ENCODE measurements at regions not wholly inside any gene's neighbourhood (a gene's known extent, or its start where the extent isn't known, plus 50 kb on each side); places are given as distances from the start of the nearest gene placed in this dataset.
"Not testable (repeated sequence)": the region's sequence is repeated elsewhere in the genome, so short reads cannot be mapped to it uniquely, and the experiment has no call there.

DNA sequence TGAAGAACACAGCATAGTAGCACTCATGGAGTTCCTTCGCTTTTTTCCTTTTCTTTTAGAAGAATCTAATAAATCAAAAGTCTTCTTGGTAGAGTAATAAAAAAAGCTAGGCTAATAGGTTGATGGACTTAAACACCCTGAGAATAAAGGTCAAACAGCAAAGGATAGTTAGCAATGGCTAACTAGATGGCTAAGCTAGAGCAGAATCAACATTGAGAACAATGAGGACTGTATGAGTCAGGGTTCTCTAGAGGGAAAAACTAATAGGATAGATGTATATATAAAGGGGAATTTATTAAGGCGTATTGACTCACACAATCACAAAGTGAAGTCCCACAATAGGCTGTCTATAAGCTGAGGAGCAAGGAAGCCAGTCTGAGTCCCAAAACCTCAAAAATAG, 550.9 kb downstream of the GLUD2 start:
- H3K4me1 ChIP-seq (ENCODE audit: control insufficient read depth, insufficient read depth, low read length), result no peaks in the 10 kb centered on the region
- no peaks in the 10 kb centered on the region for H3K9me3 ChIP-seq (ENCODE audit: control insufficient read depth, insufficient read depth, low read length)
- no peaks in the 10 kb centered on the region for H3K27me3 ChIP-seq (ENCODE audit: control insufficient read depth, insufficient read depth, low read length)
- no peak overlapping the region for H3K9ac ChIP-seq (ENCODE audit: low read depth, low read length)
- H3K36me3 ChIP-seq (ENCODE audit: control insufficient read depth, insufficient read depth, low read length), result no peaks in the 10 kb centered on the region
- H3K4me3 ChIP-seq (ENCODE audit: low read depth, low read length), result no peak overlapping the region

DNA sequence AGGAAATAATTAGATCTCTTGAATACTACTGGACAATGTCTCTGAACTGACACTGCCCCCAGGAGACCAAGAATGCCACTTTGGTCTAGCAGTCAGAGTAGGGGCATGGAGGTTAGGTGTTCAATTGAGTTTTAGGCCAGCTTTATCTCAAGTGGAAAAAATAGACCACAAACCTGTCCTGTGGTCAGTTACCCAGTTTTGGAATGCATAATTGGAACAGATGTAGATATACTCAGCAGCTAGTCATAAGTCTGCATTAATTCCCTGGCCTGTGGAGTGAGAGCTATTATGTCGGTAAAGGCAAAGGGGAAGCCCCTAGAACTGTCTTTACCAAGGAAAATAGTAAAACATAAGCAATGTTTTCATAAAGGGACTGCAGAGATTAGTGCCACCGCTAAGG, 587.7 kb downstream of the GLUD2 start:
- Histone ChIP-seq H3K9me3 (ENCODE audit: control insufficient read depth, insufficient read depth, low read length) (no peaks in the 10 kb centered on the region), H3K36me3 (ENCODE audit: control insufficient read depth, insufficient read depth, low read length) (no peaks in the 10 kb centered on the region), H3K4me1 (ENCODE audit: control insufficient read depth, insufficient read depth, low read length) (no peaks in the 10 kb centered on the region), H3K9ac (ENCODE audit: low read depth, low read length) (no peak overlapping the region), H3K27me3 (ENCODE audit: control insufficient read depth, insufficient read depth, low read length) (no peaks in the 10 kb centered on the region), H3K4me3 (ENCODE audit: low read depth, low read length) (no peak overlapping the region)

DNA sequence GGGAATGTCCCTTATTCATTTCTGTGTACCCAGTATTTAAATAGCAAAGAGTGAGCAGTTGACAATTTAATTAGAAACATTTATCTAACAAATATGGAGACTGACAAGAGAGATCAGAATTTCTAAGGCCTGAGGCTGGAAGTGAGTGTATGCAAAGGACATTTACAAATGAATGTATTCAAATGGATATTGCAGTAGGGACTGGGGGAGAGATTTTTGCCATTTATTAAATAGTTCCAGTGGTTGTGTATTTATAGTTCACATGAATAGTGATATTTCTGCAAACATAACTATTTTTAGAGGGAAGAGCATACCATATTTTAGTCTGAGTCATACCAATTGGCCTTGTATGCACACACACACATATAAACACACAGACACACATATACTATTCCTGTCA, 592.4 kb downstream of the GLUD2 start:
- H3K4me3 ChIP-seq (ENCODE audit: low read depth, low read length), result no peak overlapping the region

DNA sequence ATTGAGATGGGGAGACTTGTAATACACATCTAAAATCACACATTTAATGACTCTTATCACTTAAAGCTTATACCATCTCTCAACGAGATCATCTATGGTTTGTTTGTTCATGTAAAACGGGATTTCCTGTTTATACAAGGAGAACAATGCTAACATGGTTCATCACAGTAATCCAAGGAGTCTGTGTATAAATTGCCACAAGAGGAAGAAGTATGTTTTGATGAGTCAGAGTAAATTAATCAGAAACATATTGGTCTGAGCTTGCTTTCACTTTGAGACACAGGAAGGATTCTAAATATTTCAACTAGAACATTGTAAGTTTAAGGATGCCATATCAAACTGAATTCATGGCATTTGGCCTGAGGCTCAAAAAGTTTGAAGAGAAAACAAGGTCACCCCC, 594.1 kb downstream of the GLUD2 start:
- Histone ChIP-seq H3K4me1 (ENCODE audit: control insufficient read depth, insufficient read depth, low read length) (peaks cover 3% of the 10 kb centered on the region), H3K36me3 (ENCODE audit: control insufficient read depth, insufficient read depth, low read length) (no peaks in the 10 kb centered on the region), H3K4me3 (ENCODE audit: low read depth, low read length) (no peak overlapping the region), H3K9me3 (ENCODE audit: control insufficient read depth, insufficient read depth, low read length) (no peaks in the 10 kb centered on the region), H3K9ac (ENCODE audit: low read depth, low read length) (no peak overlapping the region), H3K27me3 (ENCODE audit: control insufficient read depth, insufficient read depth, low read length) (no peaks in the 10 kb centered on the region)

More for the DNA sequence above, 592.4 kb downstream of the GLUD2 start:
- no peak overlapping the region for H3K9ac ChIP-seq (ENCODE audit: low read depth, low read length)
- peaks cover 3% of the 10 kb centered on the region for H3K4me1 ChIP-seq (ENCODE audit: control insufficient read depth, insufficient read depth, low read length)
- no peaks in the 10 kb centered on the region for H3K27me3 ChIP-seq (ENCODE audit: control insufficient read depth, insufficient read depth, low read length)
- H3K36me3 ChIP-seq (ENCODE audit: control insufficient read depth, insufficient read depth, low read length), result no peaks in the 10 kb centered on the region
- H3K9me3 ChIP-seq (ENCODE audit: control insufficient read depth, insufficient read depth, low read length), result no peaks in the 10 kb centered on the region

DNA sequence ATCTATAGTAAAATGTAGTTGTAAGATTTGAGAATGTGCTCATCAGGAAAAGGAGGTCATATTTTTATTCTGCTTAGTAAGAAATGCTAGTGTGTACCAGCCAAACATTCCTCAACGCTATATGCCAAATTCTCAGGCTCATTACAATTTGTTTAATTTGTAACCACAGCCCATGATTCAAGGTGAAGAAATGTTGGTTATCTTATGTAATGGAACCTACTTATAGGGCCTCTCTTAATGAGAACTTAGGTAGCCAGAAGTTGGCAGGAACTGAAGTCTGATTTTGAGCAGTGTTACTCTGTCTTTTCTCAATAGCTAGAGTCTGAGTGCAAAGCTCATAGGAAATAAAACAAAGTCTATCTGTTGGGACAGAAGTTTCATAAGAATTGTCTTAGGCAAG, 595.0 kb downstream of the GLUD2 start:
- H3K27me3 ChIP-seq (ENCODE audit: control insufficient read depth, insufficient read depth, low read length), result no peaks in the 10 kb centered on the region
- H3K9me3 ChIP-seq (ENCODE audit: control insufficient read depth, insufficient read depth, low read length), result no peaks in the 10 kb centered on the region
- H3K4me3 ChIP-seq (ENCODE audit: low read depth, low read length), result no peak overlapping the region
- H3K9ac ChIP-seq (ENCODE audit: low read depth, low read length), result no peak overlapping the region
- peaks cover 3% of the 10 kb centered on the region for H3K4me1 ChIP-seq (ENCODE audit: control insufficient read depth, insufficient read depth, low read length)
- no peaks in the 10 kb centered on the region for H3K36me3 ChIP-seq (ENCODE audit: control insufficient read depth, insufficient read depth, low read length)

DNA sequence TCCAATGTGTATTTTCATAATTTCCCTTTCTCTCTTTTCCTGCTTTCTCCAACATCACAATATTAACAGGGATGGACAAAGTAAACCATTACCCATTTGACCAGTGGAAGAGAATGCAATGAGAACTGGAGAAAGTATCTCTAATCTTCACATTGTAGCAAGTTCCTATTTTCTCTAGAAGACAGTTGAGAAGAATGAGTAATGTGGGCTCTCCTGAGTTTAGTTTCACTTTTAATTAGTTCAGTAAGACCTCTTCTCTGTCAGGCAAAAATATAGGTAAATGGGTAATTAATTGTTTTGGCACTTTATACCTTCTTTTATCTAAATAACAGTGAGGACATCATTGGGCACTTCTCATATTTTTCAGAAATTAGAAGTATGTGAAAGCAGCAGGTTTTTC, 602.0 kb downstream of the GLUD2 start:
- Histone ChIP-seq H3K27me3 (ENCODE audit: control insufficient read depth, insufficient read depth, low read length) (no peaks in the 10 kb centered on the region), H3K4me3 (ENCODE audit: low read depth, low read length) (no peak overlapping the region), H3K9ac (ENCODE audit: low read depth, low read length) (no peak overlapping the region), H3K4me1 (ENCODE audit: control insufficient read depth, insufficient read depth, low read length) (no peaks in the 10 kb centered on the region), H3K36me3 (ENCODE audit: control insufficient read depth, insufficient read depth, low read length) (no peaks in the 10 kb centered on the region), H3K9me3 (ENCODE audit: control insufficient read depth, insufficient read depth, low read length) (no peaks in the 10 kb centered on the region)

DNA sequence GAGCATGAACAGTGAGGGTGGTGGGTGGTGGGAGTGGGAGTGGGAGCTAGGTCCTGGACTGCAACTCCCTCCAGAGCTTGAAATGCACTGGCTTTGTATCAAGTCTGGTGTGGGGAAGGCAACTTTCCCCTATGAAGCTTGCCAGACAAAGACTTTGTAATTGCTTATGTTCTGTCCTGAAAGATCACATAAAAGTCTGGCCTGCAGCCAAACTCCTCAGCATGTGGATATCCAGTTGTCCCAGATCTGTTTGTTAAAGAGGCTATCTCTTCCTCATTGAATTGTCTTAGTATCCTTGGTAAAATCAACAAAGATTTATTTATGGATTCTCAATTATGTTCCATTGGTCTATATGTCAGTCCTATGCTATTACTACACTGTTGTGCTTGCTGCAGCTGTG, 607.9 kb downstream of the GLUD2 start:
- Histone ChIP-seq H3K9ac (ENCODE audit: low read depth, low read length) (no peak overlapping the region), H3K27me3 (ENCODE audit: control insufficient read depth, insufficient read depth, low read length) (no peaks in the 10 kb centered on the region), H3K36me3 (ENCODE audit: control insufficient read depth, insufficient read depth, low read length) (no peaks in the 10 kb centered on the region), H3K4me1 (ENCODE audit: control insufficient read depth, insufficient read depth, low read length) (no peaks in the 10 kb centered on the region), H3K4me3 (ENCODE audit: low read depth, low read length) (no peak overlapping the region), H3K9me3 (ENCODE audit: control insufficient read depth, insufficient read depth, low read length) (no peaks in the 10 kb centered on the region)

DNA sequence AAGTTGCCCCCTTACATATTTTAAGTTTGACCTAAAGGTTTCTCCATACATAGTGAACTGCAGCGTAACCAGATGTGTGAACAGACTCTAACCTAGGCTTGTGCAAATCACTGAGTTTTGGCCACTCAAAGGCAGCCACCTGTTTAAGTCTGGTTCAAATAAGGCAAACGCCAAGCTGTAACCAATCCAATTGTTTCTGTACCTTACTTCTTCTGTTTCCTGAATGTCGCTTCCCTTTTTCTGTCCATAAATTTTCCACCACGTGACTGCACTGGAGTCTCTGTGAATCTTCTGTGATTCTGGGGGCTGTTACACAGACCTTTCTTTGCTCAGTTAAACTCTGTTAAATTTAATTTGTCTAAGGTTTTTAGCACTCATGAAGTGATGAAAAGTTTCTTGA, 618.8 kb downstream of the GLUD2 start:
- Histone ChIP-seq H3K36me3 (ENCODE audit: control insufficient read depth, insufficient read depth, low read length) (no peaks in the 10 kb centered on the region), H3K4me3 (ENCODE audit: low read depth, low read length) (no peak overlapping the region), H3K9me3 (ENCODE audit: control insufficient read depth, insufficient read depth, low read length) (no peaks in the 10 kb centered on the region), H3K27me3 (ENCODE audit: control insufficient read depth, insufficient read depth, low read length) (no peaks in the 10 kb centered on the region), H3K9ac (ENCODE audit: low read depth, low read length) (no peak overlapping the region), H3K4me1 (ENCODE audit: control insufficient read depth, insufficient read depth, low read length) (no peaks in the 10 kb centered on the region)

DNA sequence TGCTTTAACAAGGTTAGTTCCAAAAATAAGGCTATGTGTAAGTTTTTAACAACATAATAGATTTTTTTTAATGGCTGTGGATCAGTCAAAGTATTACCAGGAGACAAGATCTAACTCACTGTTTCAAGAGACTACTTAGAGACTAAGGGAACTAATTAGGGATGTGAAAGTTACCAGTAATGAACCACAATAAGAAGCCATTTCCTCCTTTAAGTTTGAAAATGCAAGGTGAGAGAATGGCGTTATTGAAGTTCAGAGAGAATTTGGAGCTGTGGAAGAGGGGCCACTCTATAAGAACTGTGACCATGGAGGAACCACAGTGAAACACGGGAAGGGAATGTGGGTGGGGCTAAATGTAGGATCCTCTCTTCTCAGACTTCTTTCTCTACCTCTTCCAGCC, 624.2 kb downstream of the GLUD2 start:
- no peaks in the 10 kb centered on the region for H3K4me1 ChIP-seq (ENCODE audit: control insufficient read depth, insufficient read depth, low read length)
- H3K27me3 ChIP-seq (ENCODE audit: control insufficient read depth, insufficient read depth, low read length), result no peaks in the 10 kb centered on the region
- no peaks in the 10 kb centered on the region for H3K36me3 ChIP-seq (ENCODE audit: control insufficient read depth, insufficient read depth, low read length)
- H3K9ac ChIP-seq (ENCODE audit: low read depth, low read length), result no peak overlapping the region
- no peak overlapping the region for H3K4me3 ChIP-seq (ENCODE audit: low read depth, low read length)
- no peaks in the 10 kb centered on the region for H3K9me3 ChIP-seq (ENCODE audit: control insufficient read depth, insufficient read depth, low read length)

DNA sequence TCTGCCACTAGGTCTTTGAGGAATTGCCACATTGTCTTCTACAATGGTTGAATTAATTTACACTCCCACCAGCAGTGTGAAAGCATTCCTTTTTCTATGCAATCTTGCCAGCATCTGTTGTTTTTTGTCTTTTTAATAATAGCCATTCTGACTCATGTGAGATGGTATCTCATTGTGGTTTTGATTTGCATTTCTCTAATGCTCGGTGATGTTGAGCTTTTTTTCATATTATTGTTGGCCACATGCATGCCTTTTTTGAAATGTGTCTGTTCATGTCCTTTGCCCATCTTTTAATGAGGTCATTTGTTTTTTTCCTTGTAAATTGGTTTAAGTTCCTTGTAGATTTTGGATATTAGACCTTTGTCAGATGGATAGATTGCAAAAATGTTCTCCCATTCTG, 661.8 kb downstream of the GLUD2 start:
- H3K9ac ChIP-seq (ENCODE audit: low read depth, low read length); H3K4me1 ChIP-seq (ENCODE audit: control insufficient read depth, insufficient read depth, low read length); H3K9me3 ChIP-seq (ENCODE audit: control insufficient read depth, insufficient read depth, low read length); H3K4me3 ChIP-seq (ENCODE audit: low read depth, low read length); H3K27me3 ChIP-seq (ENCODE audit: control insufficient read depth, insufficient read depth, low read length); H3K36me3 ChIP-seq (ENCODE audit: control insufficient read depth, insufficient read depth, low read length): not testable (repeated sequence)

DNA sequence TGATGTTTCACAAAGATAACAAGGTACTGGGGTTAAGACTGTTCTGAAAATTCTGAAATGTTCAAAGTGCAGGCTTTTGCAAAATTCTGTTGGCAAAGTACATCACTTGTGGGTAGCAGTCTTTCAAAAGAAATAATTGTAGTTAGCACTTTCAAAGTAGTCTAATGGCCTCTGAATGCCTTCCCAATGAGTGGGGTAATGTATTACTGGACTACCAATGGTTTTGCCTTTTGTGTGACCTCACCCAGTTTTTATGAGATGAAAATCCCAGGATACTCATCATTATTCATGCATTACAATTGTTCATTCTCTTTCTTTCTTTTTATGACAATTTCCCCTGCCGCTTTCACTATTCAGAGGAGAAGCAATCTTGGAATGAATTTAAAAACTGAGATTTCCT, 686.1 kb downstream of the GLUD2 start:
- Histone ChIP-seq H3K9me3 (ENCODE audit: control insufficient read depth, insufficient read depth, low read length) (no peaks in the 10 kb centered on the region), H3K4me3 (ENCODE audit: low read depth, low read length) (no peak overlapping the region), H3K4me1 (ENCODE audit: control insufficient read depth, insufficient read depth, low read length) (no peaks in the 10 kb centered on the region), H3K27me3 (ENCODE audit: control insufficient read depth, insufficient read depth, low read length) (no peaks in the 10 kb centered on the region), H3K9ac (ENCODE audit: low read depth, low read length) (no peak overlapping the region), H3K36me3 (ENCODE audit: control insufficient read depth, insufficient read depth, low read length) (no peaks in the 10 kb centered on the region)

DNA sequence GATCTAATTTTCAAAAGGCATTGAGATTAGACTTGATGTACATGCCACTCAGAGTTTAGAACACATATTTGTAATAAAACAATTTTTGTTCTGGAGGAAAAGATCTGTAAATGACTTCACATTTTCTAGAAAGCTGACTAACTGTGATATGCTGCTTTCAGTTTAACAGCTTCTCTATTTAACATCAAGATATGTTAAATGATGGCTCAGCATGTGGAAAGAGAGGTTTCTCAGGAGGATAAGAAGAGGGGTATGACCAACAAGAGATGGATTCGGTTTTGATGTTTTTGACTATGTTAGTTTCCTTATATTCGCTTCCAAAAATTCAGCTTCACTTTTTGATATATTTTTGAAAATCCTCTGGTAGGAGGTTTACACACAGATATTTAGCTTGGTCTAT, 698.7 kb downstream of the GLUD2 start:
- no peak overlapping the region for H3K4me3 ChIP-seq (ENCODE audit: low read depth, low read length)
- H3K9ac ChIP-seq (ENCODE audit: low read depth, low read length), result no peak overlapping the region
- no peaks in the 10 kb centered on the region for H3K9me3 ChIP-seq (ENCODE audit: control insufficient read depth, insufficient read depth, low read length)
- no peaks in the 10 kb centered on the region for H3K36me3 ChIP-seq (ENCODE audit: control insufficient read depth, insufficient read depth, low read length)
- no peaks in the 10 kb centered on the region for H3K4me1 ChIP-seq (ENCODE audit: control insufficient read depth, insufficient read depth, low read length)
- H3K27me3 ChIP-seq (ENCODE audit: control insufficient read depth, insufficient read depth, low read length), result no peaks in the 10 kb centered on the region

DNA sequence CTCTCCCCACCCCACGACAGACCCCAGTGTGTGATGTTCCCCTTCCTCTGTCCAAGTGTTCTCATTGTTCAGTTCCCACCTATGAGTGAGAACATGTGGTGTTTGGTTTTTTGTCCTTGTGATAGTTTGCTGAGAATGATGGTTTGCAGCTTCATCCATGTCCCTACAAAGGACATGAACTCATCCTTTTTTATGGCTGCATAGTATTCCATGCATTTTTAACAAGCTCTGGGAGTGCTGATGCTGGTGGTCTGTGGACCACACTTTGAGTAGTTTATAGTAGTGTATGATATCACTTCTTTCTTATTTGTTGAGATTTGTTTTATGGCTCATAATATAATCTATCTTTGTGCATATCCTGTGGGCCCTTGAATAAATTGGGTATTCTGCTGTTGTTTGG, 706.2 kb downstream of the GLUD2 start:
- H3K9me3 ChIP-seq (ENCODE audit: control insufficient read depth, insufficient read depth, low read length); H3K9ac ChIP-seq (ENCODE audit: low read depth, low read length); H3K27me3 ChIP-seq (ENCODE audit: control insufficient read depth, insufficient read depth, low read length); H3K36me3 ChIP-seq (ENCODE audit: control insufficient read depth, insufficient read depth, low read length); H3K4me1 ChIP-seq (ENCODE audit: control insufficient read depth, insufficient read depth, low read length); H3K4me3 ChIP-seq (ENCODE audit: low read depth, low read length): not testable (repeated sequence)
